ENCODE measurements at regions not wholly inside any gene's neighbourhood (a gene's known extent, or its start where the extent isn't known, plus 50 kb on each side); places are given as distances from the start of the nearest gene placed in this dataset.
"Not testable (repeated sequence)": the region's sequence is repeated elsewhere in the genome, so short reads cannot be mapped to it uniquely, and the experiment has no call there.

- no peak for DNase-seq
- Histone ChIP-seq H3K27me3 (ENCODE audit: control insufficient read depth, insufficient read depth, low read length) (no peaks in the 10 kb centered on the region), H3K36me3 (replicated peaks; ENCODE audit: control insufficient read depth, insufficient read depth, low read length) (no peaks in the 10 kb centered on the region), H3K4me3 (ENCODE audit: insufficient read depth, low read depth, low read length) (no peak overlapping the region)
These were observed 817.2 kb downstream of the TMEM121 start for GRCh38 chr14:106343626-106344025.

DNA sequence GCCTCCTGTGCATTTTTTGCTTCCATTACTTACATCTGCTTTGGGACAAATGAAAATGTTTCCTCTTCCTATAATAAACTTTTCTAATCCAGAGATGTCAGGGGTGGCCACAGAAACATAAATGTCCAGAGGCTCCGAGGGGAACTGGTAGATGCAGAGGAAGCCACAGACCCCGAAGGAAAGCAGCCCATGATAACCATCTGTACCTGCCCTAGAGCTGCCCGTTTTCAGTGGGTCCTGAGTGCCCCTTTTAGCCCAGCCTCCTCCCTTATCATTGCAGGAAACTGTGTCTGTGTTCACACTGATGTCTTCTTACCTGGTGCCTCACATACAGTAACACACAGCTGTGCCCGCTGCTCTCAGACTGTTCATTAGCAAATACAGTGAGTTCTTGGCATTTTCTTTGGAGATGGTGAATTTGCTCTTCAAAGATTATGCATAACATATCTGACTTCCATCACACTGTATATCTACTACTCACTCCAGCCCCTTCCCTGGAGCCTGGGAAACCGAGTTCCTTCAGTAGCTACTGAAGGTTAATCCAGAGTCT lies 817.8 kb downstream of the TMEM121 start:
- not testable (repeated sequence) for DNase-seq; H3K4me3 ChIP-seq (ENCODE audit: insufficient read depth, low read depth, low read length); H3K36me3 ChIP-seq (replicated peaks; ENCODE audit: control insufficient read depth, insufficient read depth, low read length); H3K27me3 ChIP-seq (ENCODE audit: control insufficient read depth, insufficient read depth, low read length)

DNA sequence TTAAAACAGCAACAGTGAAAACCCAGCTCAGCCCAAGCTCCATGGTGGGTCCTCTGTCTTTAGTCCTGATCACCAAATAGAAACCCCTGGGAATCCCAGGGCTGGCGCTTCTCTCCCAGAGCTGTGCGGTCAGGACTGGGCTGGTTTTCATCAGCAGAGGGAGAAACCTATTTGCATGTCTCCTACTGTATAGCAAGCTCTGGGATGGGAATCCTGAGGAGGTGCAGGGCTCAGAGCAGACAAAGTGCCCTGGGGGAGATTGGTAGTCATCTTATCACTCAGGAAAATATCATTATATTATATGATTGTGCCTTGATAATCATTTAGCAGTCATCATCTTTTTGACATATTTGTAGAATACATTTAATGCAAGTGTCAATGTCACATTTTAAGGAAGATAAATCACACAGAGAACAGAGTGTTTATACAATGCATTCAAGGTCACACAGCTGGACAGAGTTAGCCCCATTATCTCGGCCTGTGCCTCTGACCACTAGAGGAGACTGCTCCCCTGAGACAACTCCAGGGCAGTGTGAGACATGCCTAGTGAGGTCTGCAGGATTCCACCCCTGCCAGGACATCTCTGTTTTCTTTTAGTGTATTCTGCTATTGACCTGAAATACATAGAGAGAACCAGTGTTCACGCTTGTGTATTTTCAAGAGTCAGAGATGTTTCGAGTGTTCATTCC lies 818.6 kb downstream of the TMEM121 start:
- not testable (repeated sequence) for H3K27me3 ChIP-seq (ENCODE audit: control insufficient read depth, insufficient read depth, low read length); H3K4me3 ChIP-seq (ENCODE audit: insufficient read depth, low read depth, low read length); H3K36me3 ChIP-seq (replicated peaks; ENCODE audit: control insufficient read depth, insufficient read depth, low read length); DNase-seq

DNA sequence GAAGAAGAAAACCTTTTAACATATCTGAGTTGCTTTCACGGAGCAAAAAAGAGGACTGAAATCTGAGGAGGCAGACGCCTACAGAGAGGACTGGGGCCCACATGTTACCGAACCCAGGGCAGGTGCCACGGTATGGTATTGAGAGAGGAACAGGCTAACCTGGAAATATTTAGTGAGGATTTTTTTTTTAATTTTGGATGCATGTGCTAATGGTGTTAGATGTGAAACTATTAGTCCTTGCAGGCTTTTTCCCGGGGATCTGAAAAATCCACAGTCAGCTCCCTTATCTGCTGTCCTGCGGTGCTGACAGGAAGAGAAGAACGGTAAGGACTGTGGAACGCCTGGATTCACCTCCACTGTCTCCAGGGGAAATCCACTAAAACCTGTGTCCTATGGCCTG lies 819.7 kb downstream of the TMEM121 start:
- H3K27me3 ChIP-seq (ENCODE audit: control insufficient read depth, insufficient read depth, low read length): no peaks in the 10 kb centered on the region
- no peak for DNase-seq

GRCh38 chr14:106346534-106347290 lies 820.3 kb downstream of the TMEM121 start:
- Histone ChIP-seq H3K36me3 (replicated peaks; ENCODE audit: control insufficient read depth, insufficient read depth, low read length) (no peaks in the 10 kb centered on the region), H3K4me3 (ENCODE audit: insufficient read depth, low read depth, low read length) (no peak overlapping the region), H3K27me3 (ENCODE audit: control insufficient read depth, insufficient read depth, low read length) (no peaks in the 10 kb centered on the region)
- no peak for DNase-seq

More for the DNA sequence above, 819.7 kb downstream of the TMEM121 start:
- Histone ChIP-seq H3K36me3 (replicated peaks; ENCODE audit: control insufficient read depth, insufficient read depth, low read length) (no peaks in the 10 kb centered on the region), H3K4me3 (ENCODE audit: insufficient read depth, low read depth, low read length) (no peak overlapping the region)

- Histone ChIP-seq H3K4me3 (ENCODE audit: insufficient read depth, low read depth, low read length) (no peak overlapping the region), H3K27me3 (ENCODE audit: control insufficient read depth, insufficient read depth, low read length) (no peaks in the 10 kb centered on the region), H3K36me3 (replicated peaks; ENCODE audit: control insufficient read depth, insufficient read depth, low read length) (no peaks in the 10 kb centered on the region)
- no peak for DNase-seq
These were observed 821.0 kb downstream of the TMEM121 start for GRCh38 chr14:106347291-106347778.

GRCh38 chr14:106347890-106348755 lies 821.7 kb downstream of the TMEM121 start:
- no peak overlapping the region for H3K4me3 ChIP-seq (ENCODE audit: insufficient read depth, low read depth, low read length)
- H3K36me3 ChIP-seq (replicated peaks; ENCODE audit: control insufficient read depth, insufficient read depth, low read length): no peaks in the 10 kb centered on the region
- no peak for DNase-seq
- H3K27me3 ChIP-seq (ENCODE audit: control insufficient read depth, insufficient read depth, low read length): no peaks in the 10 kb centered on the region

GRCh38 chr14:106348873-106349540 lies 822.6 kb downstream of the TMEM121 start:
- not testable (repeated sequence) for H3K36me3 ChIP-seq (replicated peaks; ENCODE audit: control insufficient read depth, insufficient read depth, low read length); H3K27me3 ChIP-seq (ENCODE audit: control insufficient read depth, insufficient read depth, low read length); H3K4me3 ChIP-seq (ENCODE audit: insufficient read depth, low read depth, low read length); DNase-seq

DNA sequence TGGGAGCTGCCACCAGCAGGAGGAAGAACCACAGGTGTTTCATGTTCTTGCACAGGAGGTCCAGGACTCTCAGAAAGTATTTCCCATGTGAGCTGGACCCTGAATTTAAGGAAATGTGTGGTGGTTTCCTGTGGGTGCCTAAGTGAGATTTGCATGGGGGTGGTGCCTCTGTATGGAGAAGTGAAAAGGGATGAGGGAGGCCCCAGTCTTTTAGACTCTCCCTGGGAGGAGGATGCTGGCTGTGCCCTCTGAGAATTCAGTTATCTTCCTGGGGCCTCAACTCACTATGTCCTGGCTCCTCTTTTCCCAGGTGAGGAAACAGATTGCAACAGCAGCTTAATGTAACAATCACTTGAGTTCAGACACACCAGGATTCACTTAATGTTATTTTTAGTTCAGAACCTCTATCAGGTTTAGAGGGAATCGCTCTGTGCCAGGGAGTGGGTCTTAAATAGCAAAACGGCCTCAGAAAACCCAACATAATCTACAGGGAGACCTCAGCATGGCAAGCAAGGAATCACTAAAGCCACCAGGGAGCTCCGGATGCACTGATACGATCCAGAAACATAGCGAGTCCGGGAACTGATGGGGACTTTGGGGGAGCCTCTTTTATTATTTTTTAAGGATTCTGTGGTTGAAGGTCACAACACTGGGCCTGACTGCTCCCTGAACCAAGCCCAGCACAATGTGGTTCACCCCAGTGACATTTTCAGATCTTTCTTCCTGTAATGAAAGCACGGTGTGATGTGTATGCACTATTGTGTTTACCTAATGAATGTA lies 823.5 kb downstream of the TMEM121 start:
- DNase-seq; H3K4me3 ChIP-seq (ENCODE audit: insufficient read depth, low read depth, low read length); H3K36me3 ChIP-seq (replicated peaks; ENCODE audit: control insufficient read depth, insufficient read depth, low read length); H3K27me3 ChIP-seq (ENCODE audit: control insufficient read depth, insufficient read depth, low read length): not testable (repeated sequence)

DNA sequence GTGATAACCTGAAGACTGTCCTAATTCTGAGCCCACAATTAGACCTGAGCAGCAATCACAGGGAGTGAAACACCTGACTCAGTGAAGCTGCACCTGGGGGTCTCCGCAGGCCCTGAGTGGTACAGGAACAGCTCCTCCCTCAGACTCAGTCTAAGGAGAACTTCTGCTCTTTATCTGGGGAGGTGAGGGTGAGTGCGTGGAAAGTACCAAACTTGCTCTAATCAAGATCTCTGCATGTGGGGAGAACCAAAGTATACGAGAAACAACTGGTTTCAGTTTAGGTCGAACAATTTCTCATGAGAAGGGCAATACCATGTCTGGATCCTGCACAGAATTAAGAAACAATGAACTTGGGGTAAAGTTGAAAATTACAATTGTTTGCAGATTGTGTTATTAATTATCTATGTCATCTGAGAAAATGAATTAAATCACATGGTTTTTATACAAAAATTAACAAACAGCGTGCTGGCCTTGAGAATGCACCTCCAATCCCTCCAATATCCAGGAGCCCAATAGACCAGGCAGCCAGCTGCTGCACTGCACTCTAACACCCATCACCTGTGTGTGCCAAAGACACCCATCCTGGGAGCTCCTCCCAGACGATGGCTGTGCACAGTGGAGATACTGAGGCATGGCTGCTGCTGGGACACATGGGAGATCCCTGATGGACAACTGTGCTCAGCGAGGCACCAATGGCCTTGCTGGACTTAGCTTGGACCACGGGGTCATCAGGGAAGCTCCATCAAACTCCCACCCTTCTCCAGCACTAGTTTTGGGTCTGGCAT lies 828.8 kb downstream of the TMEM121 start:
- DNase-seq; H3K4me3 ChIP-seq (ENCODE audit: insufficient read depth, low read depth, low read length); H3K27me3 ChIP-seq (ENCODE audit: control insufficient read depth, insufficient read depth, low read length); H3K36me3 ChIP-seq (replicated peaks; ENCODE audit: control insufficient read depth, insufficient read depth, low read length): not testable (repeated sequence)

DNA sequence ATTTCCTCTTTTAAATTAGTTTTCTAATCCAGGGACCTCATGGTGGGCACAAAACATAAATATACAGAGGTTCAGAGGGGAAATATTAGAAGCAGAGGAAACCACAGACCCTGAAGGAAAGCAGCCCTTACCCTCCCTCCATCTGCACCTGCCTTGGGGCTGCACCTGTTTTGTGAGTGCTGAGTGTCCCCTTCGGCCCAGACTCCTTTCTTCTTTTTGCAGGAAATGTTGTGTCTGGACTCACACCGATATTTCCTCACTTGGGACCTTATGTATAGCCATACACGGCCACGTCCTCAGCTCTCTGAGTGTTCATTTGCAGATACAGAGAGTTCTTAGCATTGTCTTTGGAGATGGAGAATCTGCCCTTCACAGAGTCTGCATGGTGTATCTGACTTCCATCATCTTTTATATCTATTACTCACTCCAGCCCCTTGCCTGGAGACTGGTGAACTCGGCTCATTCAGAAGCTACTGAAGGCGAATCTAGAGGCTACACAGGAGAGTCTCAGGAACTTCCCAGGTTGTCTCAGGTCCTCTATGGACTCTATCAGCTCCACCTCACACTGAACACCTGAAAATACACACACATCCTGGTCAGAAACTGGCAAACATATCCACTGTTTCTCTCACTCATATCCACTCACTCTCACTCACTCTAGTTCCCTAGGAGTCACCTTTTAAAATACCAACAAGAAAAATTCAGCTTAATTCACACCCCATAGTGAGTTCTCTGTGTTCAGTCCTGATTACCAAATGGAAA lies 829.7 kb downstream of the TMEM121 start:
- H3K4me3 ChIP-seq (ENCODE audit: insufficient read depth, low read depth, low read length); H3K27me3 ChIP-seq (ENCODE audit: control insufficient read depth, insufficient read depth, low read length); H3K36me3 ChIP-seq (replicated peaks; ENCODE audit: control insufficient read depth, insufficient read depth, low read length); DNase-seq: not testable (repeated sequence)

DNA sequence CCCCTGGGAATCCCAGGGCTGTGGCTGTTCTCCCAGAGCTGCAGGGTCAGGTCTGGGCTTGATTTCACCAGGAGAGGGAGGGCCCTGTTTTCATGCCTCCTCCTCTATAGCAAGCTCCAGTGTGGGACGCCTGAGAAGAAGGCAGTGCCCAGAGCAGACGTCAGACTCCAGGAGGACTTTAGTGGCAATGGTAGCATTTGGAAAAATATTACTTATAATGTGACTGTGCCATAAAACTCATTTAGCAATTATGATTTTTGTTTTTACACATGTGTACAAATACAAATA lies 830.2 kb downstream of the TMEM121 start:
- DNase-seq; H3K4me3 ChIP-seq (ENCODE audit: insufficient read depth, low read depth, low read length); H3K36me3 ChIP-seq (replicated peaks; ENCODE audit: control insufficient read depth, insufficient read depth, low read length); H3K27me3 ChIP-seq (ENCODE audit: control insufficient read depth, insufficient read depth, low read length): not testable (repeated sequence)
